AG09309 (cell line): ENCODE measurements at regions not wholly inside any gene's neighbourhood (a gene's known extent, or its start where the extent isn't known, plus 50 kb on each side); places are given as distances from the start of the nearest gene placed in this dataset.
"Not testable (repeated sequence)": the region's sequence is repeated elsewhere in the genome, so short reads cannot be mapped to it uniquely, and the experiment has no call there.

Source experiments
- DNase-seq: peaks from one replicate; pipeline ENCODE4 v3.0.0-alpha.2; 2010; ENCODE audit warnings: low read depth
- H3K4me3 ChIP-seq: 2 replicates; pipeline ENCODE4 v1.5.1; 2011; ENCODE audit warnings: mild to moderate bottlenecking, low read depth, low read length, moderate library complexity; ENCODE audit not compliant: control insufficient read depth
- CTCF ChIP-seq: IDR thresholded peaks from 2 replicates; pipeline ENCODE4 v1.5.1; 2011; ENCODE audit warnings: mild to moderate bottlenecking, low read depth, low read length, inconsistent platforms; ENCODE audit not compliant: insufficient read depth, control insufficient read depth; ENCODE audit errors: missing control alignments

DNA sequence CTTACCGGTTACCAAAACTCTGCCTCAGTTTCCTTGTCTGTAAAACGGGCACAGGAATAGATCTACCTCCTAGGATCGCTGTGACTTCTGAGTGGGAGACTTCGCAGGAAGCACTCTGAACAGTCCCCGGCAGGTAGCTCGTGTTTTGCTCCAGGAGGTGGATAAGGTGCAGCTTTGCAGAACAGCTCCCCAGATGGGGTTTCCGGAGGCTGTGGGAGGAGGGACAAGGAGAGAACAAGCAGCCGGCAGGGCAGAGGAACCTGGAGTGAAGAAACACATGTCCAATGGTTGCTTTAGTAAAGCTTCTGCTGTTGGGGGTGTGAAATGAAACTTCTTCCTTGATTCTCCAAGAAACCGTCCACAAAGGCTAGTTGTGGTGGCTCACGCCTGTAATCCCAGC is 95.5 kb upstream of the TARDBP start:
- DNase-seq: no peak

GRCh38 chr1:10917513-10918454 is 94.7 kb upstream of the TARDBP start:
- no peak overlapping the region for H3K4me3 ChIP-seq
- no peak for TF ChIP-seq CTCF
- DNase-seq: no peak

More for the DNA sequence above, 95.5 kb upstream of the TARDBP start:
- no peak overlapping the region for H3K4me3 ChIP-seq
- no peak for TF ChIP-seq CTCF

DNA sequence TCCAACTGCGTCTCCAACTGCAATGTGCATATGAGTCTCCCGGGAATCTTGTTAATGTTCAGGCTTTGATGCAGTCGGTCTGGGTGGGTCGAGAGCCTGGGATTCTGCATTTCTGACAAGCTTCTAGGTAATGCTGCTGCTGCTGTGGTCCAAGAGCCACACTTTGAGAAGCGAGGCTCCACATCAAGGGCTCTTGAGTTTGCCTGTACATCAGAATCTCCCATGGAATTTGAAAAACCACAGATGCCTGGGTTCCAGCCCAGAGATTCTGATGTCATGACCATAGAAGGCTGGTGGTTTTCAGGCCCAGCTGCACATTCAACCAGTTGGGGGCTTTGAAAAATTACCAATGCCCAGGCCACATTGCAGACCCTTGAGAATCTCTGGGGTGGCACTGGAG is 93.9 kb upstream of the TARDBP start:
- peak; percentile 17 for DNase-seq
- H3K4me3 ChIP-seq: no peak overlapping the region
- TF ChIP-seq CTCF: no peak

GRCh38 chr1:10920063-10920626 is 92.3 kb upstream of the TARDBP start:
- TF ChIP-seq CTCF: no peak
- no peak overlapping the region for H3K4me3 ChIP-seq
- no peak for DNase-seq

DNA sequence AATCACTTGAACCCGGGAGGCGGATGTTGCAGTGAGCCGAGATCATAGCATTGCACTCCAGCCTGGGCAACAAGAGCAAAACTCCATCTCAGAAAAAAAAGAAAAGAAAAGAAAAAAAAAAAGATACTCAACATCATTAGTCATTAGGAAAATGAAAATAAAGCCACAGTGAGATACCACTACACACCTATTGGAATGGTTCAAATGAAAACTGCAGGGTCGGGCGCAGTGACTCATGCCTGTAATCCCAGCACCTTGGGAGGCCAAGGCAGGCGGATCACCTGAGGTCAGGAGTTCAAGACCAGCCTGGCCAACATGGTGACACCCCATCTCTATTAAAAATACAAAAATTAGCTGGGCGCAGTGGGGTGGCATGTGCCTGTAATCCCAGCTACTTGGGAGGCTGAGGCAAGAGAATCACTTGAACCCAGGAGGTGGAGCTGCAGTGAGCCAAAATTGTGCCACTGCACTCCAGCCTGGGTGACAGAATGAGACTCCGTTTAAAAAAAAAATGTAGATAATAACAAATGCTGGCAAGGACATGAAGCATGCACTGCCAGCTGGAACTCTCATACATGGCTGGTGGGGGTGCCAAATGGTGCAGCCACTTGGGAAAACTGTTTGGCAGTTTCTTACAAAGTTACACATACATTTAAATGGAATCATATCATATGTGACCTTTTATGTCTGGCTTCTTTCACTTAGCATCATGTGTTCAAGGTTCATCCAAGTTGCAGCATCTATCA is 90.0 kb upstream of the TARDBP start:
- H3K4me3 ChIP-seq, DNase-seq: not testable (repeated sequence)

DNA sequence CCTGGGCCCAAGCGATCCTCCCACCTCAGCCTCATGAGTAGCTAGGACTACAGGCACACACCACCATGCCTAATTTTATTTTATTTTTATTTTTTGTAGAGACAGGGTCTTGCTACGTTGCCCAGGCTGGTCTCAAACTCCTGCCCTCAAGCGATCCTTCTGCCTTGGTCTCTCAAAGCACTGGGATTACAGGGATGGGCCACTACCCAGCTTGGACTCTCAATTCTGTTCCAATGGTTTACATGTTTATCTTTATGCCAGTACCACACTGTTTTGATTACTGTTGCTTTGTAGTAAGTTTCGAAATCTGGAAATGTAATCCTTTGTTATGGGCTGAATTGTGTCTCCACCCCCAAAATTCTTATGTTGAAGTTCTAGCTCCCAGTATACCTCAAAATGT is 88.4 kb upstream of the TARDBP start:
- DNase-seq: no peak
- no peak overlapping the region for H3K4me3 ChIP-seq
- no peak for TF ChIP-seq CTCF

DNA sequence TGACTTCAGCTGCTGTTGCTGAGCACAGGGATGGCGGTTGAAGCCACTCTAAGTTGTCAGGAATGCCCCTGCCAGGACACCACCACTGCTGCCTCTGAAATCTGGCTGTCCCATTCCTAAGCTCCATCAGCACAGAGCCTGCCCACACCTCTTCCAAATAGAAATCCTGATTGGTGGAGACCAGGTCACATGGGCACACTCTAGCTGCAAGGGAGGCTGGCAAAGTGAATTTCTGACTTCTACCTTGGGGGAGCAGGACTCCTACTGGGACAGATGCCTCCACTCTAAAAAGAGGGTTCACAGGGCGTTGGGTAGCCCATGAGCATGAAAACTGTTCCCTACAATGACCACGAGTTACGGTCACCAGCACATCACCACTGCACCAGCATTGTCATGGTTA is 83.8 kb upstream of the TARDBP start:
- DNase-seq: no peak
- TF ChIP-seq CTCF: no peak

More for the DNA sequence above, 83.8 kb upstream of the TARDBP start:
- no peak overlapping the region for H3K4me3 ChIP-seq
